ENCODE measurements at regions not wholly inside any gene's neighbourhood (a gene's known extent, or its start where the extent isn't known, plus 50 kb on each side); places are given as distances from the start of the nearest gene placed in this dataset.

GRCh38 chr5:110038297-110038997 is 348.7 kb downstream of the MAN2A1 start (continued):
- TF ChIP-seq, protein P1, sequence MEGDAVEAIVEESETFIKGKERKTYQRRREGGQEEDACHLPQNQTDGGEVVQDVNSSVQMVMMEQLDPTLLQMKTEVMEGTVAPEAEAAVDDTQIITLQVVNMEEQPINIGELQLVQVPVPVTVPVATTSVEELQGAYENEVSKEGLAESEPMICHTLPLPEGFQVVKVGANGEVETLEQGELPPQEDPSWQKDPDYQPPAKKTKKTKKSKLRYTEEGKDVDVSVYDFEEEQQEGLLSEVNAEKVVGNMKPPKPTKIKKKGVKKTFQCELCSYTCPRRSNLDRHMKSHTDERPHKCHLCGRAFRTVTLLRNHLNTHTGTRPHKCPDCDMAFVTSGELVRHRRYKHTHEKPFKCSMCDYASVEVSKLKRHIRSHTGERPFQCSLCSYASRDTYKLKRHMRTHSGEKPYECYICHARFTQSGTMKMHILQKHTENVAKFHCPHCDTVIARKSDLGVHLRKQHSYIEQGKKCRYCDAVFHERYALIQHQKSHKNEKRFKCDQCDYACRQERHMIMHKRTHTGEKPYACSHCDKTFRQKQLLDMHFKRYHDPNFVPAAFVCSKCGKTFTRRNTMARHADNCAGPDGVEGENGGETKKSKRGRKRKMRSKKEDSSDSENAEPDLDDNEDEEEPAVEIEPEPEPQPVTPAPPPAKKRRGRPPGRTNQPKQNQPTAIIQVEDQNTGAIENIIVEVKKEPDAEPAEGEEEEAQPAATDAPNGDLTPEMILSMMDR (IDR thresholded peaks at IDR 0.05 in 2 of 3, conservative IDR thresholded peaks at IDR 0.05 in 1 of 3; ENCODE audit: control insufficient read depth in 2 of 3, extremely low read depth in 1 of 3, insufficient read depth in 1 of 3, low read depth in 3 of 3, low read length in 3 of 3) = no peak
- no peak for TF ChIP-seq MYB (IDR thresholded peaks at IDR 0.05; ENCODE audit: borderline replicate concordance, low read depth, low read length)
- no peak for TF ChIP-seq NR2F1 (conservative IDR thresholded peaks at IDR 0.05)
- TF ChIP-seq TCF12 (IDR thresholded peaks at IDR 0.05; ENCODE audit: low read depth, low read length) = no peak
- TF ChIP-seq, protein P2, sequence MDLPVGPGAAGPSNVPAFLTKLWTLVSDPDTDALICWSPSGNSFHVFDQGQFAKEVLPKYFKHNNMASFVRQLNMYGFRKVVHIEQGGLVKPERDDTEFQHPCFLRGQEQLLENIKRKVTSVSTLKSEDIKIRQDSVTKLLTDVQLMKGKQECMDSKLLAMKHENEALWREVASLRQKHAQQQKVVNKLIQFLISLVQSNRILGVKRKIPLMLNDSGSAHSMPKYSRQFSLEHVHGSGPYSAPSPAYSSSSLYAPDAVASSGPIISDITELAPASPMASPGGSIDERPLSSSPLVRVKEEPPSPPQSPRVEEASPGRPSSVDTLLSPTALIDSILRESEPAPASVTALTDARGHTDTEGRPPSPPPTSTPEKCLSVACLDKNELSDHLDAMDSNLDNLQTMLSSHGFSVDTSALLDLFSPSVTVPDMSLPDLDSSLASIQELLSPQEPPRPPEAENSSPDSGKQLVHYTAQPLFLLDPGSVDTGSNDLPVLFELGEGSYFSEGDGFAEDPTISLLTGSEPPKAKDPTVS (IDR thresholded peaks at IDR 0.05; ENCODE audit: low read depth, low read length) = no peak

GRCh38 chr5:110040178-110040577 is 350.5 kb downstream of the MAN2A1 start:
- in situ Hi-C loops (cut with MboI) = no loop called here
- Histone ChIP-seq H3K27ac (ENCODE audit: control insufficient read depth, insufficient read depth) (no peak overlapping the region), H3K4me3 (no peak overlapping the region), H3K4me2 (ENCODE audit: control insufficient read depth, insufficient read depth) (no peak overlapping the region), H2AFZ (ENCODE audit: control insufficient read depth, low read depth, low read length) (no peak overlapping the region), H3K79me2 (ENCODE audit: control insufficient read depth, insufficient read depth, low read length) (no peaks in the 10 kb centered on the region), H4K20me1 (ENCODE audit: control insufficient read depth, insufficient read depth) (no peaks in the 10 kb centered on the region), H3K9ac (ENCODE audit: control insufficient read depth, insufficient read depth, low read length) (no peak overlapping the region), H3K36me3 (ENCODE audit: control insufficient read depth in 2 of 2, insufficient read depth in 2 of 2, low read length in 1 of 2) (no peaks in the 10 kb centered on the region), H3K4me1 (ENCODE audit: control insufficient read depth, insufficient read depth, low read length) (no peaks in the 10 kb centered on the region), H3K27me3 (replicated peaks in 1 of 2; ENCODE audit: control insufficient read depth in 2 of 2, insufficient read depth in 2 of 2, low read length in 1 of 2) (no peaks in the 10 kb centered on the region), H3K9me3 (replicated peaks; ENCODE audit: control insufficient read depth, insufficient read depth, low read length) (no peaks in the 10 kb centered on the region)
- ATAC-seq (no peak), DNase-seq (ENCODE audit: low read depth, low spot score) (no peak), FAIRE-seq (no peak)
- TF ChIP-seq RAD21 (IDR thresholded peaks at IDR 0.05; ENCODE audit: insufficient read depth, low read depth, low read length) (no peak), FOS (IDR thresholded peaks at IDR 0.05; ENCODE audit: borderline replicate concordance, extremely low read depth, insufficient read length) (no peak), RBBP5 (conservative IDR thresholded peaks at IDR 0.05) (no peak), PML (IDR thresholded peaks at IDR 0.05; ENCODE audit: low read length) (no peak), BHLHE40 (IDR thresholded peaks at IDR 0.05; ENCODE audit: borderline replicate concordance in 1 of 2, low read depth in 2 of 2, low read length in 1 of 2) (no peak), GATAD2B (conservative IDR thresholded peaks at IDR 0.05; ENCODE audit: low read depth) (no peak)
- ChIA-PET RAD21 (ENCODE audit: unreplicated experiment) (no interaction called here), CTCF (no interaction called here), SMC1A (ENCODE audit: uncharacterized antibody, unreplicated experiment) (no interaction called here), POLR2A (no interaction called here)
- intact Hi-C loops (cut with micrococcal nuclease; ENCODE audit: unreplicated experiment) = no loop called here
- BruUV-seq (replicated peaks) = no TSS peak
- 58% methylated on average over 2 of the region's 2 CpGs for WGBS (ENCODE audit: insufficient coverage, insufficient replicate concordance, low lambda C conversion rate, missing lambda C conversion rate)

Data from GM12878 (cell line).